ENCODE measurements at regions not wholly inside any gene's neighbourhood (a gene's known extent, or its start where the extent isn't known, plus 50 kb on each side); places are given as distances from the start of the nearest gene placed in this dataset.
"Not testable (repeated sequence)": the region's sequence is repeated elsewhere in the genome, so short reads cannot be mapped to it uniquely, and the experiment has no call there.

- DNase-seq (ENCODE audit: low spot score): no peak
These were observed 414.0 kb upstream of the HS3ST1 start for GRCh38 chr4:11842620-11843263.

GRCh38 chr4:11839889-11840288 is 411.2 kb upstream of the HS3ST1 start:
- no peak for DNase-seq (ENCODE audit: low spot score)

- DNase-seq (ENCODE audit: low spot score): no peak
These were observed 403.0 kb upstream of the HS3ST1 start for GRCh38 chr4:11831739-11832138.

DNA sequence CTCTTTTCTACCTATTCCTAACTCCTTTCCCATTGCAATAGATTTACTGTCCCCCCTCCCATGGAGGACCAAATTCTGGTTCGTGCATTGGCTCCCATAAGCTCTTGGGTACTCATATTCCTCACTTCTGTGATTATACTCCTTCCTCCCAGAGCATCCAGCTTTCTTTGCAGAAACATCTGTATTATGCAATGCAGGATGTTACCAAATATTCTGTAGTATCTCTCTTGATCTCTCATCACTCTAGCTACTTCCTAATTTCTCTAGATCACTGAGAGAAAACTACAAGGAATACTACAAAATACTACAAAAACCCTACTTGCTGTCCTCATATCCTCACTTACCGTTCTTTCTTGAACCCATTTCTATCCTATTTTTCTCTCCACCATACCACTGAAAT is 395.9 kb upstream of the HS3ST1 start:
- no peak for DNase-seq (ENCODE audit: low spot score)

- DNase-seq (ENCODE audit: low spot score): no peak
These were observed 393.2 kb upstream of the HS3ST1 start for GRCh38 chr4:11821772-11822430.

- DNase-seq (ENCODE audit: low spot score): no peak
These were observed 388.4 kb upstream of the HS3ST1 start for GRCh38 chr4:11817088-11817487.

DNA sequence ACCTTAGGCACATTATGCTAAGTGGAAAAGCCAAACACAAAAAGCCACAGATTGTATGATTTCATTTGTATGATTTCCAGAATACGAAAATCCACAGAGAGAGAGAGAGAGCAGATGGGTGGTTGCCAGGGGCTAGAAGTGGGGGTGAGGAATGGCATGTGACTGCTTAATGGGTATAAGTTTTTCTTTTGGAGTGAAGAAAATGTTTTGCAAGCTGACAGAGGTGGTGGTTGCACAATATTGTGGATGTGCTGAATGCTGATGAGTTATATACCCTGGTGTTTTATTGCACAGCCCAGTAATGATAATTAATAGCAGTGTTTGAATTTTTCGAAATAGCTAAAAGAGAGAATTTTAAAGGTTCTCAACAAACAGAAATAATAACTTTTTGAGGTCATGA is 386.1 kb upstream of the HS3ST1 start:
- no peak for DNase-seq (ENCODE audit: low spot score)

GRCh38 chr4:11813951-11814446 is 385.3 kb upstream of the HS3ST1 start:
- DNase-seq (ENCODE audit: low spot score): no peak

- DNase-seq (ENCODE audit: low spot score): not testable (repeated sequence)
These were observed 382.8 kb upstream of the HS3ST1 start for GRCh38 chr4:11811521-11811920.

DNA sequence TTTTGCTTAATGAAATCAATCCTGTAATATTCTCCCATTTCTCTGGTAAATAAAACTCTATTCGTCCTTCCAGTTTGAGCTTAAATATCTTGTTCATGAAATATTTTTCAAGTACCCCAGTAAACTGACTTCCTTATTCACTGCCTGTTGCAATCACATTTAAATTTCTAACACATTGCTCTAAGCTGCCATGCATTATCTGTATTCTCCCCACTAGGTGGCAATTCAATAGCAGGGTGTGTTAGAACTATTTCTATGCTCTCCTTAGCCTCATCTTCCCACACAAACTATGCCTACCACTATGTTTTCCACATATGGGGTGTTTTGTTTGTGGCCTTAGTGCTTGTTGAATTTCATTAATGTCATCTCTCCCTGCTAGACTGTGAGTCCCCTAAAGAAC is 377.1 kb upstream of the HS3ST1 start:
- no peak for DNase-seq (ENCODE audit: low spot score)

GRCh38 chr4:11801466-11802446 is 373.1 kb upstream of the HS3ST1 start:
- DNase-seq (ENCODE audit: low spot score): no peak

- DNase-seq (ENCODE audit: low spot score): no peak
These were observed 370.5 kb upstream of the HS3ST1 start for GRCh38 chr4:11799196-11799595.

DNA sequence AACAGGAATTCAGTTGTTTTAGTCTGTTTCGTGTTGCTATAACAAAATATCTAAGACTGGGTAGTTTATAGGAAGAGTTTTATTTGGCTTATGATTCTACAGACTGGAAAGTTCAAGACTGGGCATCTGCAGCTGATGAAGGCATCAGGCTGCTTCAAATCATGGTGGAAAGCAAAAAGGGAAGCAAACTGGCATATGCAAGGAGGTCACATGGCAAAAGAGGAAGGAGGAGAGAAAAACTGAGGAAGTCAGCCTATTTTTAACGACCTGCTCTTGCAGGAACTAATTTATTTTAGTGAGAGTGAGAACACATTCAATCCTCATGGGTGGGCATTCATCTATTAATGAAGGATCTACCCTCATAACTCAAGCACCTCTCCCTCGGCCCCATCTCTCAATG is 363.1 kb upstream of the HS3ST1 start:
- DNase-seq (ENCODE audit: low spot score): no peak

- no peak for DNase-seq (ENCODE audit: low spot score)
These were observed 361.5 kb upstream of the HS3ST1 start for GRCh38 chr4:11790230-11790629.

GRCh38 chr4:11783588-11783987 is 354.9 kb upstream of the HS3ST1 start:
- DNase-seq (ENCODE audit: low spot score): no peak

GRCh38 chr4:11782859-11783258 is 354.2 kb upstream of the HS3ST1 start:
- DNase-seq (ENCODE audit: low spot score): no peak

DNA sequence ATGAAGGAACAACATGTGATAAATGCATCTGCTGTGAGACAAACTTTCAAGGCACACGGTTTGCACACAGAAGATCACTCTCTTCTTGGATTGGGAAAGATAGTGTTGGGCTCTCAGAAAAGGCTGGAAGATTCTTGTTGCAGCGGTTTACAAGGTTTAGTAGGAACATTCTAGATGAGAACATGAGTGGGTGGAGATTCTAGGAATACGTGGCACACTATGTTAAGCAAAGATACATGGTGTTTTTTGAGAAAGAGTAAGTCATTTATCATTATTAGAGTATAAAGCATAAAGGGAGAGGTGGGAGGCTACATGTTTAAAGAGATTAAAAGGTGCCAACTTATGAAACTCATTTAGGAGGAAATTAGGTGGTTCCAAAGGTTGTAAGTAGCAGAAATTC is 348.8 kb upstream of the HS3ST1 start:
- no peak for DNase-seq (ENCODE audit: low spot score)

- no peak for DNase-seq (ENCODE audit: low spot score)
These were observed 345.7 kb upstream of the HS3ST1 start for GRCh38 chr4:11774346-11774745.

- no peak for DNase-seq (ENCODE audit: low spot score)
These were observed 345.1 kb upstream of the HS3ST1 start for GRCh38 chr4:11773798-11774197.

GRCh38 chr4:11769434-11769833 is 340.7 kb upstream of the HS3ST1 start:
- no peak for DNase-seq (ENCODE audit: low spot score)

DNA sequence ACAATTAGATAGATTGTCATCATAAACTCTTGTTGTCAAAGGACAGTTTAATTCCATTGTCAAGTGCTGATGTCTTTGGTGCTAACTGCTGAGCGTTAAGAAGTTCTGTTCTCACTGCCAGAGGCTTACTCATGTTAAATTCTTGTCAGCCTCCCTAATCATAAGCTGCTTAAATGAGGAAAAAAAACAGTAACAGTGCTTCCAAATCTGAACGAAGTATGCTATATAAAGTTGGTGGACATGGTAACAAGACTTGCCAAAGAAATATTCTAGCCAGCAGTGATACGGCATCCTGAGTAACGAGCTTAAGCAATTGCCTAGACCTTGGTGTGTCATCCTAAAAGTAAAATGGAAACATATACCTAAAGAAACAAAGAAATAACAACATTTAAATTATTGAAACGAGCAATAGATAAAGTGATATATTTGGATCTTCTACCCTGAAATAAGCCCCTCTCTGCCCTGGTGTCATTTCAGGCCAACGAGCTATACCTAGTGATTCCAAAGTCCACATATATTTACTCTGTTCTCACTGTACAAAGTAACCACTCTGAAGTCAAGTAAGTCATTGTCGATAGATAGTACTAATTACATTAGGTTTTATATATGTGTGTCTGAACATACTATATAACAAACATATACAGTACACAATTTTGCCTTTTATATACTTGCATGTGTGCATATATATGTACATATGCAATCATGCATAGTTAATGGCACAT is 339.7 kb upstream of the HS3ST1 start:
- no peak for DNase-seq (ENCODE audit: low spot score)

GRCh38 chr4:11765849-11766453 is 337.3 kb upstream of the HS3ST1 start:
- DNase-seq (ENCODE audit: low spot score): no peak
